K562 (cell line): ENCODE measurements at regions not wholly inside any gene's neighbourhood (a gene's known extent, or its start where the extent isn't known, plus 50 kb on each side); places are given as distances from the start of the nearest gene placed in this dataset.
A peak's percentile ranks its signal among the peaks of the same experiment; 100 is the strongest.

Experiments used
- ATAC-seq: fragments of 200-7000 bp; cut with Tn5 transposase; 3 replicates; pipeline ENCODE4 v1.9.1; 2020; ENCODE audit warnings: moderate library complexity
- BruUV-seq: library from RNA; stranded (reverse); fragments of 400-500 nt; replicated peaks from 2 replicates; lab custom pipeline; 2021; lab: Mats Ljungman, UMichigan
- CTCF ChIA-PET: fragments of 300-600 bp; formaldehyde crosslinking; extraction: SDS; loops from one replicate; lab custom pipeline; 2021; ENCODE audit warnings: low intra/inter-chr PET ratio; lab: Yijun Ruan, JAX
- POLR2A ChIA-PET: fragments of 300-600, 350-650 bp; sonication (Branson Sonifier 250); formaldehyde crosslinking; extraction: SDS; loops from one replicate; lab custom pipeline; 2021; ENCODE audit warnings: antibody characterized with exemption, inconsistent platforms; lab: Yijun Ruan, JAX
- DNase-seq, 4 experiments: peaks; one replicate each; pipeline versions ENCODE4 v3.0.0 to v3.0.0-alpha.2; 2011 to 2018; ENCODE audit warnings: low spot score in 3 of 4, mixed read lengths in 3 of 4; ENCODE audit errors: extremely low read depth in 1 of 4
- FAIRE-seq: peaks from 2 replicates; lab custom pipeline; 2011; peaks lifted over from hg19 to GRCh38; lab: Jason Lieb, UNC
- H2AFZ ChIP-seq: 2 replicates; pipeline ENCODE4 v1.6.0; 2011; ENCODE audit warnings: low read depth, low read length, control low read depth, inconsistent platforms
- H3K27ac ChIP-seq: fragments of 200-600 bp; 3 replicates; pipeline ENCODE4 v1.8.0; 2011; ENCODE audit warnings: low read depth, mild to moderate bottlenecking, control low read depth, inconsistent platforms, low read length, moderate library complexity, mixed read lengths; ENCODE audit errors: extremely low read depth
- H3K27me3 ChIP-seq, 2 experiments: fragments of 300-600 bp in 1 of 2; 2 replicates in 1 of 2; 3 replicates in 1 of 2; pipeline versions ENCODE4 v1.6.0 to v1.8.0; 2011; ENCODE audit warnings: inconsistent platforms in 2 of 2, low read length in 2 of 2, mild to moderate bottlenecking in 1 of 2, mixed read lengths in 1 of 2, moderate library complexity in 1 of 2; ENCODE audit not compliant: control insufficient read depth in 2 of 2, insufficient read depth in 2 of 2
- H3K36me3 ChIP-seq: fragments of 300-600 bp; 3 replicates; pipeline ENCODE4 v1.8.0; 2011; ENCODE audit warnings: mild to moderate bottlenecking, low read length, inconsistent platforms; ENCODE audit not compliant: control insufficient read depth, insufficient read depth
- H3K4me1 ChIP-seq, 2 experiments: fragments of 200-600 bp in 1 of 2; replicated peaks in 1 of 2; 2 replicates in 1 of 2; 3 replicates in 1 of 2; pipeline versions ENCODE4 v1.5.1 to v1.8.0; 2011; ENCODE audit warnings: inconsistent platforms in 2 of 2, low read length in 2 of 2, mild to moderate bottlenecking in 1 of 2, mixed read lengths in 1 of 2, moderate library complexity in 1 of 2; ENCODE audit not compliant: control insufficient read depth in 2 of 2, insufficient read depth in 2 of 2
- H3K4me2 ChIP-seq: 2 replicates; pipeline ENCODE4 v1.6.1; 2011; ENCODE audit warnings: low read length, control low read depth, inconsistent platforms, mixed read lengths; ENCODE audit not compliant: insufficient read depth
- H3K4me3 ChIP-seq: fragments of 200-600 bp; sonication (generic), shearing (Covaris generic); 2 replicates; pipeline ENCODE4 v1.5.1; 2016; ENCODE audit warnings: control low read depth, inconsistent platforms
- H3K79me2 ChIP-seq: fragments of 200-600 bp; 3 replicates; pipeline ENCODE4 v1.8.0; 2011; ENCODE audit warnings: low read length, inconsistent platforms; ENCODE audit not compliant: control insufficient read depth, insufficient read depth
- H3K9ac ChIP-seq, 2 experiments: 2 replicates each; pipeline versions ENCODE4 v1.6.0 to v1.6.1; 2011; ENCODE audit warnings: low read depth in 2 of 2, low read length in 2 of 2, control low read depth in 1 of 2, inconsistent platforms in 1 of 2, mild to moderate bottlenecking in 1 of 2, mixed read lengths in 1 of 2; ENCODE audit not compliant: insufficient read depth in 1 of 2
- H3K9me1 ChIP-seq: one replicate; pipeline ENCODE4 v1.6.0; 2011; ENCODE audit warnings: inconsistent platforms, mild to moderate bottlenecking, low read length, moderate library complexity; ENCODE audit not compliant: control insufficient read depth, insufficient read depth
- H3K9me3 ChIP-seq: replicated peaks from 2 replicates; pipeline ENCODE4 v1.5.1; 2011; ENCODE audit warnings: low read depth, low read length, inconsistent platforms; ENCODE audit not compliant: control insufficient read depth, insufficient read depth
- H4K20me1 ChIP-seq: replicated peaks from 2 replicates; pipeline ENCODE4 v1.6.1; 2011; ENCODE audit warnings: low read length, inconsistent platforms, mixed read lengths; ENCODE audit not compliant: control insufficient read depth, insufficient read depth
- AFF4 ChIP-seq: sonication (generic); formaldehyde crosslinking; IDR thresholded peaks from 2 replicates; pipeline ENCODE4 v1.8.0; 2023; ENCODE audit warnings: mild to moderate bottlenecking, missing genetic modification reagents
- ATF7 ChIP-seq: fragments of 450-650 bp; IDR thresholded peaks from 2 replicates; pipeline ENCODE4 v1.7.1; 2014; ENCODE audit warnings: mild to moderate bottlenecking, moderate library complexity
- CBX2 ChIP-seq: fragments of 200-600 bp; sonication (generic); IDR thresholded peaks from one replicate; pipeline ENCODE4 v1.6.1; 2012; ENCODE audit warnings: mild to moderate bottlenecking, low read length, inconsistent platforms; ENCODE audit not compliant: insufficient read depth, poor library complexity, severe bottlenecking
- MBD2 ChIP-seq: sonication (generic); IDR thresholded peaks from 2 replicates; pipeline ENCODE4 v1.6.1; 2016; ENCODE audit warnings: low read depth, borderline replicate concordance
- MTF1 ChIP-seq: fragments of 250-450 bp; sonication (Bioruptor Pico); IDR thresholded peaks from 2 replicates; pipeline ENCODE4 v1.9.0; 2021; ENCODE audit warnings: moderate library complexity, mild to moderate bottlenecking, inconsistent platforms, borderline replicate concordance
- PATZ1 ChIP-seq: fragments of 250-450 bp; sonication (Bioruptor Pico); IDR thresholded peaks from 2 replicates; pipeline ENCODE4 v1.5.0; 2020; ENCODE audit warnings: mild to moderate bottlenecking, borderline replicate concordance
- RBFOX2 ChIP-seq: fragments of 200-400 bp; formaldehyde crosslinking; IDR thresholded peaks from 2 replicates; pipeline ENCODE4 v1.6.1; 2017; ENCODE audit warnings: low read depth, mild to moderate bottlenecking, low read length, moderate library complexity
- ZNF165 ChIP-seq: fragments of 250-450 bp; sonication (Bioruptor Pico); IDR thresholded peaks from 2 replicates; pipeline ENCODE4 v1.4.0; 2020; ENCODE audit warnings: borderline replicate concordance
- ZNF3 ChIP-seq: fragments of 250-450 bp; sonication (Bioruptor Pico); IDR thresholded peaks from 2 replicates; pipeline ENCODE4 v1.5.0; 2021; ENCODE audit warnings: mild to moderate bottlenecking, moderate library complexity
- WGBS: fragments of 100-300 bp; shearing (Covaris generic); methylation state at CpG from one replicate; pipeline ENCODE4 v1.1.6; 2016; ENCODE audit warnings: low coverage, mixed read lengths; ENCODE audit not compliant: insufficient coverage; ENCODE audit errors: missing lambda C conversion rate; 5-methylcytosine and 5-hydroxymethylcytosine counted together
- in situ Hi-C: fragments of 300-500 bp; cut with MboI; formaldehyde crosslinking; loops from 4 replicates; pipeline ENCODE4 v1.15.0; 2018; ENCODE audit warnings: inconsistent platforms, mixed read lengths
- intact Hi-C: fragments of 100-400 bp; cut with micrococcal nuclease; formaldehyde crosslinking; loops from 2 replicates; pipeline ENCODE4 v1.14.2; 2022

GRCh38 chr16:52363082-52363481 is 183.9 kb downstream of the TOX3 start:
- no peak overlapping the region for H2AFZ ChIP-seq
- H3K4me1 ChIP-seq: no peaks in the 10 kb centered on the region
- H4K20me1 ChIP-seq: no peaks in the 10 kb centered on the region
- H3K27me3 ChIP-seq: no peaks in the 10 kb centered on the region
- WGBS: 3% methylated on average over 4 of the region's 4 CpGs
- ChIA-PET POLR2A (no interaction called here), CTCF (no interaction called here)
- no peak overlapping the region for H3K4me2 ChIP-seq
- no peaks in the 10 kb centered on the region for H3K36me3 ChIP-seq
- DNase-seq: no peak
- peak; percentile 13; the same call in 1 of the 2 replicates for TF ChIP-seq ATF7
- no peak for TF ChIP-seq CBX2
- no peak for TF ChIP-seq PATZ1 (CRISPR knock-in tag)
- no peak for TF ChIP-seq ZNF3
- FAIRE-seq: no peak
- H3K9me1 ChIP-seq: no peaks in the 10 kb centered on the region
- H3K27ac ChIP-seq: no peak overlapping the region
- no peak overlapping the region for H3K4me3 ChIP-seq
- no peak for ATAC-seq
- BruUV-seq: no TSS peak
- intact Hi-C loops: no loop called here
- in situ Hi-C loops: no loop called here
- no peak overlapping the region for H3K9ac ChIP-seq
- no peaks in the 10 kb centered on the region for H3K79me2 ChIP-seq
- H3K9me3 ChIP-seq: peaks cover 3% of the 10 kb centered on the region; the same call in 1 of the 2 replicates

- no peak overlapping the region for H3K4me2 ChIP-seq
Measured at GRCh38 chr16:52357711-52358110, 189.2 kb downstream of the TOX3 start.

More at GRCh38 chr16:52357711-52358110, 189.2 kb downstream of the TOX3 start:
- no peak for ATAC-seq
- no peak overlapping the region for H3K27ac ChIP-seq
- ChIA-PET CTCF (no interaction called here), POLR2A (no interaction called here)
- no peaks in the 10 kb centered on the region for H4K20me1 ChIP-seq
- WGBS: 8% methylated on average over 4 of the region's 4 CpGs
- no peaks in the 10 kb centered on the region for H3K4me1 ChIP-seq
- no TSS peak for BruUV-seq
- H3K9me3 ChIP-seq: 0 out of 2 replicates have a peak, but pooled peaks cover 3% of the 10 kb centered on the region
- no peaks in the 10 kb centered on the region for H3K27me3 ChIP-seq
- H3K79me2 ChIP-seq: no peaks in the 10 kb centered on the region
- no peaks in the 10 kb centered on the region for H3K9me1 ChIP-seq
- intact Hi-C loops (no loop called here), in situ Hi-C loops (no loop called here)
- no peak overlapping the region for H3K4me3 ChIP-seq
- no peak for FAIRE-seq
- no peak overlapping the region for H3K9ac ChIP-seq
- no peak overlapping the region for H2AFZ ChIP-seq
- TF ChIP-seq AFF4 (no peak), ZNF165 (no peak), MTF1 (CRISPR knock-in tag) (no peak), MBD2 (no peak), RBFOX2 (no peak)
- DNase-seq: no peak
- no peaks in the 10 kb centered on the region for H3K36me3 ChIP-seq
